Urinary bladder (tissue), 3 donors: ENCODE measurements at regions not wholly inside any gene's neighbourhood (a gene's known extent, or its start where the extent isn't known, plus 50 kb on each side); places are given as distances from the start of the nearest gene placed in this dataset.
A peak's percentile ranks its signal among the peaks of the same experiment; 100 is the strongest.

ENCODE experiments used
- DNase-seq: peaks from one replicate; pipeline ENCODE4 v3.0.0-alpha.2; 2015; ENCODE audit errors: extremely low spot score
- H3K27ac ChIP-seq: one replicate; pipeline ENCODE4 v1.5.1; 2013; ENCODE audit warnings: low read depth, mild to moderate bottlenecking, moderate library complexity
- H3K36me3 ChIP-seq: one replicate; pipeline ENCODE4 v1.6.1; 2013; ENCODE audit warnings: mild to moderate bottlenecking, moderate library complexity; ENCODE audit not compliant: insufficient read depth
- H3K4me1 ChIP-seq: one replicate; pipeline ENCODE4 v1.6.1; 2013; ENCODE audit warnings: mild to moderate bottlenecking, moderate library complexity; ENCODE audit not compliant: insufficient read depth
- H3K4me3 ChIP-seq: one replicate; pipeline ENCODE4 v1.5.1; 2013; ENCODE audit warnings: low read depth, low read length
- WGBS: extraction: QIAGEN DNeasy Blood & Tissue Kit; methylation state at CpG from one replicate; pipeline ENCODE4 v1.1.7; 2013; 5-methylcytosine and 5-hydroxymethylcytosine counted together
- donor health status: healthy with polysubstance abuse.
- donor health status: healthy.

DNA sequence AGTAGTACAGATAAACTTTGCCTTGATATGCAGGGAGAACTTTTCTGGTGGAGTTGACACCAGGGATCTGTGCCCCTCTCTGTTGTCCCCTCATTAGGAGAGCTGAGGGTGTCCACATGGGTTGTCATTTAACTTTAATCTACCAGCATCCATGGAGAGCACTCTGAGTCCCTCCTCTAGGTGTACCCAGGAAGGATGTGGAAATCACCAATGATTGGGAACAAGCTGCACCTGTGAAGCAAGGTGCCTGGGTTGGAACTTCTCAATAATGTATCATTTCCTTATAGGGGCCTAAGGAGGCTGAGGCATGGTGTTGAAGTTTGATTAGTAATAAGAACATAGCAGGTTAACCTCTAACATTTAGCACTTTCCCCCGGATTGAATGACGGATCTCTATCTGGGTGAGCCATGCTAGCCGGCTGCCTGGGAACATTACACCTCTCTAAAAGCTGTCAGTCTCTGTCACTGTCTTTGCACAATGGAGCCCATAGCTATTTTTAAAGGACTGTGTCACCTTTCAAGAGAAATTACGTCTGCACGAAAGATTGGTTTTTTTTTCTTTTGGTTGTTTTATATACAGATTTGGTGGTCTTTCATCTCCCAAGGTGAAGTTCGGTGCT is 239.3 kb downstream of the MAF start:
- Histone ChIP-seq H3K4me1 (peaks cover 1% of the 10 kb centered on the region), H3K4me3 (no peak overlapping the region), H3K27ac (no peak overlapping the region), H3K36me3 (no peaks in the 10 kb centered on the region)
- DNase-seq = no peak
- WGBS = 94% methylated on average over 6 of the region's 6 CpGs

DNA sequence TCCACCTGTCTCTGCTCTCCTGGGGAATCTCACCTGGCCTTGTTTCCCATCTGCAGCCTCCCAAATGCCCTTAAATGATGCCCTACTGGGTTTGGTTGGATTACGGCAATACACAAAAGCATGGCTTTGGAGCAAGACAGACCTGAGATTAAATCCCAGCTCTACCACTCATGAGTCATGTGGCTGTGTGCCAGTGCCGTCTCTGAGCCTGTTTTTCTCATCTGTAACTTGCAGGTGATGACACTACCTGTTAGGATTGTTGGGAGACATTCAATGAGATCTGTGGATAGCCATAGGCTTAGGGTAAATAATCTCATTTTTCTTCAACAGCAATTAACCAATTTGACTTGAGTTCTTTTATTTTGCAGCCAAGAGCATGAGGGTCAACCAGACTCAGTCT is 240.3 kb downstream of the MAF start:
- Histone ChIP-seq H3K36me3 (no peaks in the 10 kb centered on the region), H3K4me3 (no peak overlapping the region), H3K27ac (no peak overlapping the region), H3K4me1 (peaks cover 1% of the 10 kb centered on the region)
- no peak for DNase-seq
- 86% methylated on average over 2 of the region's 2 CpGs for WGBS

GRCh38 chr16:79359082-79359481 is 241.5 kb downstream of the MAF start:
- peaks cover 1% of the 10 kb centered on the region for H3K4me1 ChIP-seq
- 63% methylated on average over 4 of the region's 4 CpGs for WGBS
- no peak for DNase-seq

GRCh38 chr16:79358188-79358587 is 242.3 kb downstream of the MAF start:
- WGBS = 88% methylated on average over 9 of the region's 9 CpGs

More at GRCh38 chr16:79359082-79359481, 241.5 kb downstream of the MAF start:
- H3K36me3 ChIP-seq = no peaks in the 10 kb centered on the region
- no peak overlapping the region for H3K27ac ChIP-seq
- no peak overlapping the region for H3K4me3 ChIP-seq

DNA sequence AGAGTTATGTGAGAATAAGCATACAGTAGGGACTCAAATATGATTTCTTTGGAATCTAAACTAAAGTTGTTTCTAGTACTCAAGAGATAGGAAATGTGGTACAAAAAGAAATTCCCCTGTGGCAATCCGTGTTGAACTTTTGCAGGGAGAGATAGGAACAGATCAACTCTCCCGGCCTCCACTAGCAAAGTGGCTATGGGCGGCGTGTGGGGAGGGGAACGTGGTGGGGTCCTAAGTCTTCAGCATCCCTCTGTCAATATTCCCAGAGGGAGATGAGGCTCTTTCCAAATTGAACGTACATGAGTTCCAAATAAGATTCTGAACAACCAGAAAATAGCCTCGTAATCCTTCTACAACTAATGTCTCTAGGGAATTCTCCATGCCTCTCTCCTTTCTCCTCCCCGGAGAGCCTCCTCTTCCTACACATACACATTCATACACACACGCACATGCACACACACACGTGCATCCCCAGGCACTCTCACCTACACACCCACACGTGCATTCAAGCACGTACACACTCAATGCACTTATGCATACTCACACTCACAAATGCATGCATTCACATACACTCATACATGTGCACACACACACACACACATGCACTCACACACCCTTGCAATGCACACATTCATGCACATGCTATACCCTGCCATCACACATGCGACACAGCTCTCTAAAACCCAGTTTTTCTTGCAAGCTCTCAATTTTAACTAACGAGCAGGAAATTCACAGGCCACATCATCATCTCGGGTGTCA is 244.8 kb downstream of the MAF start:
- 90% methylated on average over 15 of the region's 15 CpGs for WGBS
- no peak overlapping the region for H3K27ac ChIP-seq
- DNase-seq = no peak
- no peak overlapping the region for H3K4me3 ChIP-seq
- peaks cover 1% of the 10 kb centered on the region for H3K4me1 ChIP-seq
- H3K36me3 ChIP-seq = no peaks in the 10 kb centered on the region

More at GRCh38 chr16:79358188-79358587, 242.3 kb downstream of the MAF start:
- no peak overlapping the region for H3K4me3 ChIP-seq
- no peaks in the 10 kb centered on the region for H3K36me3 ChIP-seq
- DNase-seq = no peak
- H3K4me1 ChIP-seq = peaks cover 1% of the 10 kb centered on the region
- H3K27ac ChIP-seq = no peak overlapping the region

DNA sequence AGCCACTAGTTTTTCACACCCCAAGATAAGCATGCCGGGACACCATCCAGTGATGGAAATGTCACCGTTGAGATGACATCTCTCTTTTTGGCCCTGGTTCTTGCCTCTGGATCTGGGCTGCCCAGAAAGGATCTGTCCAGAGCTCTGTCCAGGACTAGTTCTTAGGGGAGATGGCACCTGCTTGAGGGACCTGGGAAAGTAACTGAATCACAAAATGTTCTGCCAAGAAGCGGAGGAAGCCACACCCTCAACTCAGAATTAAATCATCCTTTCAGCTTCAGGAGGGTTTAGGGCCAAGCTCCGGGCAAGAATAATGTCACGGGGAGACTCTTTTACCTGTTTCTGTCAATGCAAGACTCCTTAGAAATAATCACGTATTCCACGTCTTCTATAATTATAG is 248.6 kb downstream of the MAF start:
- no peak overlapping the region for H3K4me3 ChIP-seq
- H3K27ac ChIP-seq = no peak overlapping the region
- WGBS = 95% methylated on average over 7 of the region's 7 CpGs
- no peak for DNase-seq
- no peaks in the 10 kb centered on the region for H3K4me1 ChIP-seq
- no peaks in the 10 kb centered on the region for H3K36me3 ChIP-seq

- no peak for DNase-seq
- no peak overlapping the region for H3K27ac ChIP-seq
- no peaks in the 10 kb centered on the region for H3K4me1 ChIP-seq
- H3K4me3 ChIP-seq = no peak overlapping the region
- WGBS = 96% methylated on average over 3 of the region's 3 CpGs
- no peaks in the 10 kb centered on the region for H3K36me3 ChIP-seq
Observed at GRCh38 chr16:79349803-79350202, 250.7 kb downstream of the MAF start.

DNA sequence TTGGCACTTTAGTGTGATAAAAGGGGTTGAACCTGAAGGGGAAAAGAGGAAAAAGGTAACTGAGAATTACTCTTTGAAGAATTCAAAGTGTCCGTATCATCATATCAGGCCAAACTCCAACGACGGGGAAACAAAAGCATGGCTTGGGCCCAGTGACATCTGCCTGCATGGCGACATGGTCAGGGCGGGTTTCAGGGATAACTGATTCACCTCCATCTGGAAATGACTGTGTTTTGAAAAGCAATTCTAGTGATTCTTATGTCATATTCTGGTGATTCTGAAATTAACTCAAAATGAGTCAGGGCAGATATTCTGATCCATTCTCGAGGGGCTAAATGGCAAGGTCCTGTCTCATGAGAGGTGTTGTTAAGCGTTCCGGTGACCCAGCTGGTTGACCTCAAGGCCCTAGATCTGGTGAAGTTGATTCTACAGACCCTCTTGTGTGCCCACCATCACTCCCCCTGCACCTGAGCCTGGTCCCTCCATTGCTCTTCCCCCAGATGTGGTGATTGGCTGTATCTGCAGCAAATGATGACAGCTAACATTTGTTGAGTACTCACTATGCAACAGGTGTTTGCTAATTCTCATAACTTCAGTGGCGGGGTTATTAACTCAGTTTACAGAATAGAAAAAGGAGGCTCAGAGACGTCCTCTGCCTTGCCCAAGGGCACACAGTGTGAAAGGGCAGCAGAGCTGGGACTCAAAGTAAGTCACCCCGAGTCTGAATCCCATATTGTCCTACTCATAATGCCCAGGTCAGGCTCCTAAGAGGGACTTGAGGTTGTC is 251.8 kb downstream of the MAF start:
- DNase-seq = no peak
- Histone ChIP-seq H3K27ac (no peak overlapping the region), H3K4me3 (no peak overlapping the region), H3K36me3 (no peaks in the 10 kb centered on the region), H3K4me1 (no peaks in the 10 kb centered on the region)
- 90% methylated on average over 11 of the region's 11 CpGs for WGBS

DNA sequence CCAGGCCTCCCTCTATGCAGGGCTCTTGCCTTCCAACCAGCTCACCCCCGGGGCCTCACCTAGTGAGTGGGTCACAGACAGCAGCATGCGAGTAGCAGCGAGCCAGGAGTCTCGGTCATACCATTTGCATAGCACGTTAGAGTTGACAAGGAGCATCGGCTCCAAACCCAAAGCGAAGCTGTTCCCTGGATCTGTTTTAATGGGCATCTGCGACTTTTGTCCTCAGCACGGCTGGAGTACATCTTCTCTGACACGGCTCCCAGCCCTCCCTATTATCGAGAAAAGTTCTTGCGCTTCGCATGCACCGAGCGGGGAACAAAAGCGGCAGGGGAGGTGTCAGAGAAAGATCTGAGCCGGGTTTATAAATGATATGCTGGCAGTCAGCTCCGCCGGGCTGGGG is 253.3 kb downstream of the MAF start:
- no peak for DNase-seq
- Histone ChIP-seq H3K36me3 (no peaks in the 10 kb centered on the region), H3K4me1 (no peaks in the 10 kb centered on the region), H3K4me3 (no peak overlapping the region), H3K27ac (no peak overlapping the region)
- 77% methylated on average over 19 of the region's 19 CpGs for WGBS

DNA sequence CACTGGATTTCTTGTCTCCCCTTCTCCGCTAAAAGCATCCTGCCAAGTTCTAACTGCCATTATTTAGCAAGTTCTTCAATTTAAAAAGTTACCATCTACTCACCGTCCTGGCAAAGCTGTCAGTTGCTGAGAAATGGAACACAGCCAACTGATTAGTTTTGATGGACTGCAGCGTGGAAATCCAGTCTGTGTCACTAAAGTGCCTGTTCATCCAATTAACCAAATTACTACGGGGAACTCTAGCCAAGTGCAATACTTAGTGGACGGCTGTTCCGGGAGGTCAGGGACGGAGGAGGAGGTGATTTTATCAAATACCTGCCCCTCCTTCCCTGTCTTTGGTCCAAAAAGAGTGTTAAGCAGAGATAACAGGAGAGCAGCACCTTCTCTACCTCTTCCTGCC is 260.7 kb downstream of the MAF start:
- 73% methylated on average over 7 of the region's 7 CpGs for WGBS
- Histone ChIP-seq H3K36me3 (no peaks in the 10 kb centered on the region), H3K4me1 (no peaks in the 10 kb centered on the region)

DNA sequence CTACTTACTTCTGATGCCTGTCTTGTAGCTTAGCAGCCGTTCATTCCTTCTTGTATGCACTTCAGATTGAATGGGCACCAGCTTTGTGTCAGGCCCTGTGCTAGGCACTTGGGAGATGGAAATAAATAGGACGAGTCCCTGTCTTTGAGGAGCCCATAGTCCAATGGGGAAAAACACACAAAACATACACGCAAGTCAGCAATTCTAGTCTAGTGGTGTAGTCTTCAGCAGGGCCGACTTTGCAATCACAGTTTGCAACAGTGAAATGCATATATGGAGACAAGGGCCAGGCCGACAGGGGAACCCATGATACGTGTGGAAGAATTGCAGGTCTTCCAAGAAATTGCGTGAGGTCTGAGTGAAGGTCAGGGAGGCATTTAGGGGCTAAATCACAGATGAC is 262.6 kb downstream of the MAF start:
- H3K4me1 ChIP-seq = no peaks in the 10 kb centered on the region
- WGBS = 97% methylated on average over 7 of the region's 7 CpGs

More for the DNA sequence above, 260.7 kb downstream of the MAF start:
- DNase-seq = peak; percentile 18
- Histone ChIP-seq H3K27ac (no peak overlapping the region), H3K4me3 (no peak overlapping the region)

DNA sequence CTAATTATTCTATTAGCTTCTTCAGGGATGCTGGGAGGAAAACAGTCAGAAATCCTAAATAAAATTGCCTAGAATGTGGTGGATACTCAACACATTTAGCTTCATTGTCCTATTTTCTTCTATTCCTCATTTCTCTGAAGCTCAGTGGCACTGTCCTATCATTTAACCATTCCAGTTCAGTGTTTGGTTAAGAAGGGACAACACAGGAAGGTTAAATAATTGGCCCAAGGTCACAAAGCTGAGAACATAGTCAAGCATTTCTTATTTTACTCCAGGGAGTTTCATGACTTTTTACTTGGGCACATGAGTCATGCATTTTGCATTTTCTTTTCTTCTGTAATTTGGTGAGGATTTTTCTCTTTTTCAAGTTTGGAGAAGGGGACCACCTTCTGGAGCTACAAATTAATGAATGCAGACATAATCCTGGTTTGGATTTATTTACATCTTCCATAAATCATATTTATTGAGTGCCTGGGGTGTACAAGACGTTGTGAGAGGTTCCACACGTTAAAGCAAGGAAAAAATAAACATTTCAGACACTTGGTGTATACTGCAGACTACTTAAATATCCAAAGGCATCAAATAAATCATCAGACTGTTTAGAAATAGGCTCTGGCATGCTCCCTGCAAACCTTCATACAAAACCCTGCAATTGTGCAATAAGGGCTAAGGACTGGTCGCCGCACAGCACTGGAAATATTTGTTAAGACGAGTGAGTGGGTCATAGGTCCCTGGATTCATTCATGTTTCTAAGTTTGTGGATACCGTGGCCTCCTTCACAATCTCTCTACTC is 263.9 kb downstream of the MAF start:
- WGBS = 25% methylated on average over 6 of the region's 6 CpGs
- H3K27ac ChIP-seq = no peak overlapping the region

More for the DNA sequence above, 262.6 kb downstream of the MAF start:
- Histone ChIP-seq H3K27ac (no peak overlapping the region), H3K4me3 (no peak overlapping the region), H3K36me3 (no peaks in the 10 kb centered on the region)
- no peak for DNase-seq

GRCh38 chr16:79334127-79334526 is 266.4 kb downstream of the MAF start:
- WGBS = 89% methylated on average over 13 of the region's 13 CpGs
- H3K4me3 ChIP-seq = no peak overlapping the region
- no peak for DNase-seq
- no peak overlapping the region for H3K27ac ChIP-seq
- no peaks in the 10 kb centered on the region for H3K36me3 ChIP-seq
- H3K4me1 ChIP-seq = no peaks in the 10 kb centered on the region

More for the DNA sequence above, 263.9 kb downstream of the MAF start:
- Histone ChIP-seq H3K36me3 (no peaks in the 10 kb centered on the region), H3K4me3 (no peak overlapping the region), H3K4me1 (no peaks in the 10 kb centered on the region)
- no peak for DNase-seq
